HG03432 (cell line): ENCODE measurements at regions not wholly inside any gene's neighbourhood (a gene's known extent, or its start where the extent isn't known, plus 50 kb on each side); places are given as distances from the start of the nearest gene placed in this dataset.
"Not testable (repeated sequence)": the region's sequence is repeated elsewhere in the genome, so short reads cannot be mapped to it uniquely, and the experiment has no call there.

ENCODE experiments used
- ATAC-seq: cut with Tn5 transposase; IDR thresholded peaks from one replicate; pipeline ENCODE4 v1.9.1; 2021; ENCODE audit warnings: mild to moderate bottlenecking, moderate library complexity; ENCODE audit not compliant: unreplicated experiment

DNA sequence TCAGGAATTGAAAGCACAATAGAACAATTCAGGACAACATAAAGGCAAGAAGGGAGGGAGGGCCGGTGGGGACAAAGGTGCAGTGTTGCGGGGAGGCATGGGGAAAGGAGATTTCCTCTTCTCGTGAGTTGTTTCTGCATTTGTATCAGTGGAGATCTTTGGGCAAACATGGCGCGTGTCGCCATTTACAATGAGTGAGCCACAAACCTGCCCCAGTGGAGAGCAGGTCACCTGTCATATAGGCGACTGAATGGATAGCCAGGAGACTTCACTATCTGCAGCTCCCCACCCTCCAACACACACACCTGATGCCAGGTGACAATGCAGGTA lies 87.7 kb upstream of the SLC45A1 start:
- no peak for ATAC-seq

- ATAC-seq = no peak
Observed at GRCh38 chr1:8228253-8228652, 89.7 kb upstream of the SLC45A1 start.

- ATAC-seq = not testable (repeated sequence)
Observed at GRCh38 chr1:8227674-8228073, 90.2 kb upstream of the SLC45A1 start.

DNA sequence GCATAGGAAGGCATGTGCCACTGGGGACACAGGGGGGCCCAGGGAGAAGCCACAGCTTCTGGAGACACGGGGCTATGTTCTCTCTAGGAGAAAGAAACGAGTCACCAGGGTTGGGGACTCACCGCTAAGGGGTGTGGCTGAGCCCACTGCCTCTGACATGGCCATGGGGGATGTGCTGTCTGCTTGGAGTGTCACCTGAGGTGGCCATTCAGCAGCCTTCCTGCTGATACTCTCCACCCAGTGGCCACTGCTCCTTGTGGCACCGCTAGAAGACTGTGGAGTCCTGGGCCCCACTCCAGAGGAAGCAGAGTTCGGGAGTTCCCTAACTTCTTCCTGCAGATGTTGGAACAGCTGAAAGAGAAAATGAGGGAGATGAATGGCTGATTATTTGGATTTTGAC lies 91.2 kb upstream of the SLC45A1 start:
- no peak for ATAC-seq

DNA sequence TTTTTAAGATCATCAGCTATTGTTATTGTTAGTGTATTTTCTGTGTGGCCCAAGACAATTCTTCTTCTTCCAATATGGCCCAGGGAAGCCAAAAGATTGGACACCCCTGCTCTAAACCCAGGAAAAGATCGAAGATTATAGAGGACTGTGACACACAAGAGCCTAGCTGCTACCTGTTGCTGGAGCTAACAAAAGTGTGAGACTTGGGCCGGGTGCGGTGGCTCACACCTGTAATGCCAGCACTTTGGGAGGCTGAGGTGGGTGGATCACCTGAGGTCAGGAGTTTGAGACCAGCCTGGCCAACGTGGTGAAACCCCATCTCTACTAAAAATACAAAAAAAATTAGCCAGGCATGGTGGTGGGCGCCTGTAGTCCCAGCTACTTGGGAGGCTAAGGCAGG lies 91.9 kb upstream of the SLC45A1 start:
- ATAC-seq = not testable (repeated sequence)

GRCh38 chr1:8223526-8223925 lies 94.4 kb upstream of the SLC45A1 start:
- no peak for ATAC-seq

DNA sequence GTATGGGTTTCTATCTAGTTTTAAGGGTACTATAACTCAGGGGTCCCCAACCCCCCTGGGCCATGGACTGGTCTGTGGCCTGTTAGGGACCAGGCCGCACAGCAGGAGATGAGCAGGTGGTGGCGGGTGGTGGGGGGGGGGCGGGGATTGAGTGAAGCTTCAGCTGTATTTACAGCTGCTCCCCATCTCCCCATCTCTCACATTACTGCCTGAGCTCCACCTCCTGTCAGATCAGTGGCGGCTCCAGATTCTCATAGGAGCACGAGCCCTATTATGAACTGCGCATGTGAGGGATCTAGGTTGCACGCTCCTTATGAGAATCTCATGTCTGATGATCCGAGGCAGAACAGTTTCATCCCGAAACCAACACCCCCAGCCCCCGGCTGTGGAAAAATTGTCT lies 95.1 kb upstream of the SLC45A1 start:
- ATAC-seq = no peak

- no peak for ATAC-seq
Observed at GRCh38 chr1:8219530-8219929, 98.4 kb upstream of the SLC45A1 start.

DNA sequence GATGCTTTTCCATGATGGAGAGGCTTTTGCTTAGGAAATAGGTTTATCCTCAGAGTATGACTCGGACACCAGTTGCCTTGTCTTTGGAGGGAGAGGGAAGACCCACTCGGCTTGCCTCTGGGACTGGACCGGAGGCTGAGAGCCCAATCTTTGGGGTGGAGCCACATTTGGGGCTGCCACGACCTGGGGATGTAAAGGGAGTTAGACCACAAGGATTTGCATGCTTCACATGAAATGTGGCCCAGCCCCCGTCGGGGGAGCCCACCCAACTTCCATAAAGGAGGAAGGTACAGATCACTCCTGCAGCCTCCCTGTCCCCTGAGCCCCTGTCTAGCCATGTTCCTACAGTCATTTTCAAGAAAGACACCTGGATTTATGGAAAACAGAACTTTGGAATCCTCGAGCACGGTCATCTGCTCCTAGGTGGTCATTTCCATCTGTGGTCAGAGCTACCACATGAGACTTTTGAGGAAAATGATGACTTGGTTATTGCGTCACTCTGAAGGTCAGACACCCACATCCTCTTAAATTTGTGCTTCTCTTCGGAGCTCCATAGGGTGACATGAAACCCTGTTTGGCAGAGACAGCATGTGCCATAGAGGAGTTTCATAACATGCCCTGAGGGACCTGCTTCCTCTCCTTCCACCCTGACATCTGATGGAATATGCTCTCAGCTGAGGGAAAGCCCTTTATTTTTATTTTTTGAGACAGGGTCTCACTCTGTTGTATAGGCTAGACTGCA lies 99.4 kb upstream of the SLC45A1 start:
- no peak for ATAC-seq

GRCh38 chr1:8217809-8218208 lies 100.1 kb upstream of the SLC45A1 start:
- ATAC-seq = no peak

DNA sequence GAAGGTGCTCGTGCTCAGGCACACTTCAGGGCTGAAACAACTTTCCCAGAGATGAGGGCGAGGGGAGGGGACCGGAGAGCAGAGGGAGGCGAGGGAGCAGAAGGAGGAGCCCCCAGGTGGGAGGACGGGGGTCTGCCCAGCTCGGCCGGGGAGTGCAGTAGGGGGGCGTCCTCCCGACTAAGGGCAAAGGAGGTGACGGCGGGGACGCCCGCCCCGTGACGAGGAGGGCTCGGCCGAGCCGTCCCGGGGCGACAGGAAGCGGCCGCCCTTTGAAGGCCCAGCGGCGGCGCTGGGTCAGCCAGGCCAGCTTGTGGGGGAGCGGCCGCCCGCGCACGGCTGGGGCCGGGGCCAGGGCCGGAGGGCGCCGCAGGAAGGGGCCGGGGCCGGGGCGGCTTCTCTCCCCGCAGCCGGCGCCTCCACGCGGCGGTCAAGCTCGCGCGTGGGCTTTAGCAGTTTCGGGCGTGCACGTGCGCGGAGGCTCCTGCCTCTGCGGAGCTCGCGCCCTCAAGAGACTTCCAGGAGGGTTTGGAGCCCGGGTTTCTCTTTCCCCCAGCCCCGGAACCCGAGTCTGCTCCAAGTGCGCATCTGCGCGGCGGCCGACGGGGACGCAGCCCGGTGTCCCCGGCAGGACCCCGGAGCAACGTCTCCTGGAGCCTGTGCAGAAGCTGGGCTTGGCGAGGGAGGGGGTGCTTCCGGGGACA lies 100.8 kb upstream of the SLC45A1 start:
- ATAC-seq = no peak

DNA sequence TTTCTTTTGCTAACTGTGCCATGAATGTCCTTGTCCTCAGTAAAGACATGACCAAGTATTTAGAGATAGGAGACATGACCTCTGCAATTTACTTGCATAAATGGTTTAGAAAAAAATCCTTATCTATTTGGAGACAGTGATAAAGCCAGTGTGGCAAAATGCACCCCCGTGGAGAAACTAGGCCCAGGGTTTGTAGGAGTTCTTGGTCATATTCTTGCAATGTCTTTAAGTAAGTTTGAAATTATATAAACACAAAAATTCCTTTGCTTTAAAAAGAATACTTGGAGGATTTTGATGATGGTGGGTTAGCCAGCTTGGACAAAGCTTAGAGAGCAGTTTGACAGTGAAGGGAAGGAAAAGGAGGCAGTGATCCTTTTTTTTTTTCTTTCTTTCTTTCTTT lies 101.9 kb upstream of the SLC45A1 start:
- ATAC-seq = no peak

DNA sequence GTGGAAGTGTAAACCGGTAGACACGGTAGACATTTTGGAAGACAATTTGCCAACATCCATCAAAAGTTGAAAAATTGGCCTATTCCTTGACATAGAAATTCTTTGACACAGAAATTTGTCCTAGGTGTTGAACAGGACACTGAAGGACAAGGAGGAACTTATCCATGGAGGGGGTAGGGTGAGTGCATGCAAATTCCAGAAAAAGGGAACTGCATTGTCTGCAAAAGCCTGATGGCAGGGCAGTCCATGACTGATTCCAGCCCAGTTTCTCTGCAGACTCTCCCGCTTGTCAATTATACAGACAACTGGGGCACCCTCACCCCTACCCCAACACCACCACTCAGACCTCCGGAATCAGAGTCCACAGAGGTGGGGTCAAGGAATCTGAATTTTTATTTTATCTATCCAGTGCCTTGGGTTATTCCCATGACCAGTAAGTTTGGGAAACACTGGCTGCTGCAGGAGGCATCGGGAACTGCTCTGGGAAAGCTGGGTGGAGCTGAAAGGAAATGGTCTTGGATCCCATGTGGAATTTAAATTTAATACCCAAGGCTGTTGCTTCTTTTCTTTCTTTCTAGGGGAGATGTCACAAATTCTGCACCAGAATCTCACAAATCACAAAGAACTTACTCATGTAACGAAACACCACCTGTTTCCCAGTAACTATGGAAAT lies 103.3 kb upstream of the SLC45A1 start:
- no peak for ATAC-seq

GRCh38 chr1:8213676-8214075 lies 104.2 kb upstream of the SLC45A1 start:
- no peak for ATAC-seq

GRCh38 chr1:8213136-8213535 lies 104.8 kb upstream of the SLC45A1 start:
- ATAC-seq = no peak

DNA sequence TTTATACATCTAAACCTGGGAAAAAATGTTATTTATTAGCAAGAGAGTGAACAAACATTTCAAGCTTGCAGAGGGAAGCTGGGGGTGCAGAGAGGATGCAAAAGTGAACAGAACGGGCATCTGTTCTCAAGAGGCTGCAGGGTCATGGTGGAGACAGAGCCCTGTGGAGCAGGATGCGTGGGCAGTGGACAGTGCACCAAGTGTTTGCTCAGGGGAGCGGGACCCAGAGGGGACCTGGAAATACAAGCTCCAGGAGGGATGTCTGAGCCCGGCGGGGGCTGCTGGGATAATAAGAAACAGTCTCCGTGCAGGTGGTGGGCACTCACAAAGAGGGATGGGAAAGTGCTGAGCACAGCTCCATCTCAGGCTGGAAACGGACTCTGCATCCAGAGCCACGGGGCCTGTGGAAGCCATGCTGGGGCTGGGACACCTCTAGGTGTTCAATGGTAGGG lies 105.3 kb upstream of the SLC45A1 start:
- ATAC-seq = no peak

GRCh38 chr1:8211883-8212579 lies 105.9 kb upstream of the SLC45A1 start:
- no peak for ATAC-seq

GRCh38 chr1:8211251-8211882 lies 106.5 kb upstream of the SLC45A1 start:
- no peak for ATAC-seq

DNA sequence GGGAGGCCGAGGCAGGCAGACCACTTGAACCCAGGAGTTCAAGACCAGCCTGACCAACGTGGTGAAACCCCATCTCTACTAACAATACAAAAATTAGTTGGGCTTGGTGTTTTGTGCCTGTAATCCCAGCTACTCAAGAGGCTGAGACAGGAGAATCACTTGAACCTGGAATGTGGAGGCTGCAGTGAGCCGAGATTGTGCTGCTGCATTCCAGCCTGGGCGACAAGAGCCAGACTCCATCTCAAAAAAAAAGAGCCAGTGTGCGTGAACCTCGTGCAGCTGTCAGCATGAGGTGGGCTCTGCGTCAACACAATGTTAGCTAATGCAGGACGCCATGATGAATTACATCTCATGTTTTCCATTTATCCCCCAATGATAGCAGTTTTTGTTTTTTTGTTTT lies 110.7 kb upstream of the SLC45A1 start:
- no peak for ATAC-seq

DNA sequence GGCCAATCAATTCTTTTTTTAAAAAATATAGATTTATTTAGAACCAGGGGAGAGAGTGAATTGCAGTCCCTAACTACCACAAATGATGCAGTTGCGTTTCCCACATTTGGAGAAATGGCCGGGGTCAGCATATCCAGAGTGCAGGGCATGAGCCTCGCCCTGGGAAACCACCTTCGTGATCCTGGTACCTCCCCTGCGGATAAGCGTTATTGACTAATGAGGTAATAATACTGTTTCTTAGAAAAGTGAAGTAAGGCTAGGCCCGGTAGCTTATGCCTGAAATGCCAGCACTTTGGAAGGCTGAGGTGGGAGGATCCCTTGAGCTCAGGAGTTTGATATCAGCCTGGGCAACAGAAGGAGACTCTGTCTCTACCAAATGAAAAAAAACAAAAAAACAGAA lies 111.5 kb upstream of the SLC45A1 start:
- no peak for ATAC-seq

DNA sequence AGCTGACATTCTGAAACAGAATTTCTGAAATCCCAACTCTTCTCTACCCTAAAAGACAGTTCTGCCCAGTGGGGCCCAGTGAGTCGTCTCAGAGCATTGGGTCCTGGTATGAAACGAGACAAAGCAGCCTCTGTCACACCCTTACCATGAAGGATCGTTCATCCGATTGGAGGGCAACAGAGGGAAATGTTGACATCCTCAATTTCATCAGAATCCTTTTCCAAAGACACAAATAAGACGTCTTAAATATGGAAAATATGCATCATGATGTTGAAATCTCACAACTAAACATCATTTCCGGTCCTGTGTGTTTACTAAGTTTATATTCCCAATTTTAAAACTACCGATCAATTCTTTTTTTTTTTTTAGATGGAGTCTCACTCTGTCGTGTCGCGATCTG lies 112.1 kb upstream of the SLC45A1 start:
- no peak for ATAC-seq
